ENCODE measurements at regions not wholly inside any gene's neighbourhood (a gene's known extent, or its start where the extent isn't known, plus 50 kb on each side); places are given as distances from the start of the nearest gene placed in this dataset.

- no peak overlapping the region for H3K4me3 ChIP-seq (replicated peaks; ENCODE audit: low read depth, low read length)
- TF ChIP-seq CTCF (IDR thresholded peaks at IDR 0.05; ENCODE audit: low read length, missing control alignments): no peak
- no peak for DNase-seq (ENCODE audit: low read depth)
Measured at GRCh38 chr11:69231466-69232018, 62.4 kb upstream of the MYEOV start.

GRCh38 chr11:69232821-69233743 lies 60.9 kb upstream of the MYEOV start:
- DNase-seq (ENCODE audit: low read depth): no peak
- no peak overlapping the region for H3K4me3 ChIP-seq (replicated peaks; ENCODE audit: low read depth, low read length)
- TF ChIP-seq CTCF (IDR thresholded peaks at IDR 0.05; ENCODE audit: low read length, missing control alignments): no peak

- no peak for DNase-seq (ENCODE audit: low read depth)
- H3K4me3 ChIP-seq (replicated peaks; ENCODE audit: low read depth, low read length): no peak overlapping the region
- no peak for TF ChIP-seq CTCF (IDR thresholded peaks at IDR 0.05; ENCODE audit: low read length, missing control alignments)
Measured at GRCh38 chr11:69233744-69234570, 60.0 kb upstream of the MYEOV start.

GRCh38 chr11:69234740-69235710 lies 58.9 kb upstream of the MYEOV start:
- DNase-seq (ENCODE audit: low read depth): no peak
- H3K4me3 ChIP-seq (replicated peaks; ENCODE audit: low read depth, low read length): no peak overlapping the region
- TF ChIP-seq CTCF (IDR thresholded peaks at IDR 0.05; ENCODE audit: low read length, missing control alignments): no peak

- TF ChIP-seq CTCF (IDR thresholded peaks at IDR 0.05; ENCODE audit: low read length, missing control alignments): no peak
Measured at GRCh38 chr11:69238573-69239351, 55.2 kb upstream of the MYEOV start.

More at GRCh38 chr11:69238573-69239351, 55.2 kb upstream of the MYEOV start:
- DNase-seq (ENCODE audit: low read depth): no peak
- H3K4me3 ChIP-seq (replicated peaks; ENCODE audit: low read depth, low read length): no peak overlapping the region

Measured in fibroblast of pulmonary artery (primary cell).